ENCODE measurements at regions not wholly inside any gene's neighbourhood (a gene's known extent, or its start where the extent isn't known, plus 50 kb on each side); places are given as distances from the start of the nearest gene placed in this dataset.

- no peak for DNase-seq (ENCODE audit: low spot score)
These were observed 442.6 kb upstream of the THRB start for GRCh38 chr3:24937228-24937627.

- DNase-seq (ENCODE audit: low spot score): no peak
These were observed 443.1 kb upstream of the THRB start for GRCh38 chr3:24937780-24938179.

- peak; percentile 95 for DNase-seq (ENCODE audit: low spot score)
These were observed 449.3 kb upstream of the THRB start for GRCh38 chr3:24943961-24944360.

- DNase-seq (ENCODE audit: low spot score): no peak
These were observed 450.3 kb upstream of the THRB start for GRCh38 chr3:24944805-24945520.

GRCh38 chr3:24945563-24945962, 450.9 kb upstream of the THRB start:
- no peak for DNase-seq (ENCODE audit: low spot score)

- no peak for DNase-seq (ENCODE audit: low spot score)
These were observed 452.5 kb upstream of the THRB start for GRCh38 chr3:24947103-24947502.

GRCh38 chr3:24951180-24951579, 456.5 kb upstream of the THRB start:
- peak; percentile 49 for DNase-seq (ENCODE audit: low spot score)

GRCh38 chr3:24952388-24952787, 457.7 kb upstream of the THRB start:
- no peak for DNase-seq (ENCODE audit: low spot score)

GRCh38 chr3:24953060-24953771, 458.6 kb upstream of the THRB start:
- DNase-seq (ENCODE audit: low spot score): no peak

GRCh38 chr3:24956613-24957012, 462.0 kb upstream of the THRB start:
- no peak for DNase-seq (ENCODE audit: low spot score)

- no peak for DNase-seq (ENCODE audit: low spot score)
These were observed 463.6 kb upstream of the THRB start for GRCh38 chr3:24958271-24958670.

GRCh38 chr3:24958910-24959447, 464.3 kb upstream of the THRB start:
- no peak for DNase-seq (ENCODE audit: low spot score)

- DNase-seq (ENCODE audit: low spot score): peak; percentile 78
These were observed 464.1 kb upstream of the RARB start for GRCh38 chr3:24963762-24964625.

- DNase-seq (ENCODE audit: low spot score): no peak
These were observed 462.2 kb upstream of the RARB start for GRCh38 chr3:24965706-24966385.

GRCh38 chr3:24968036-24968435, 460.0 kb upstream of the RARB start:
- DNase-seq (ENCODE audit: low spot score): no peak

GRCh38 chr3:24972491-24972890, 455.6 kb upstream of the RARB start:
- DNase-seq (ENCODE audit: low spot score): no peak

- DNase-seq (ENCODE audit: low spot score): no peak
These were observed 446.8 kb upstream of the RARB start for GRCh38 chr3:24981309-24981708.

GRCh38 chr3:24981924-24982323, 446.1 kb upstream of the RARB start:
- no peak for DNase-seq (ENCODE audit: low spot score)

- no peak for DNase-seq (ENCODE audit: low spot score)
These were observed 442.4 kb upstream of the RARB start for GRCh38 chr3:24985668-24986067.

- DNase-seq (ENCODE audit: low spot score): no peak
These were observed 441.5 kb upstream of the RARB start for GRCh38 chr3:24986612-24987011.

GRCh38 chr3:24999357-24999756, 428.7 kb upstream of the RARB start:
- DNase-seq (ENCODE audit: low spot score): no peak
